Pons (tissue), 1 donor: ENCODE measurements at regions not wholly inside any gene's neighbourhood (a gene's known extent, or its start where the extent isn't known, plus 50 kb on each side); places are given as distances from the start of the nearest gene placed in this dataset.

Source experiments
- DNase-seq: peaks from one replicate; pipeline ENCODE4 v3.0.0-alpha.2; 2016; ENCODE audit warnings: low spot score

DNA sequence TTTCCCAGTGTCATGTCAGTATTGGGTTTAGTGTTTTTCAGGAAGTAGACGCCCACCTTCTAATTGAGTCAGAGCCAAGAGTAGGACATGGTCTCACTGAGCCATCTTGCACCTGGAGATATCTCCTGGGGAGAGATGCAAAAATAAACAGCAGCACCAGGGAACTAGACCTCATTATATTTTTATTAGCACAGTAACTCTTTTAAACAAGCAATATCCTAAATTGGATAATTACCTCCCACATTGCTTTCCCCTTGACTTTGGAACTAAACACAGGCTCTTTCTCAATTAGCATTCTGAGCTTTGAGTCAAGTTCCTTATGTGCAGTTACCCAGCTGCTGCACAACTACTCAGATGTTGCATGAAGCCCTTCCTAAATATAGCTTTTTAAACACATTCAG, 175.4 kb downstream of the IBTK start:
- DNase-seq, result no peak

DNA sequence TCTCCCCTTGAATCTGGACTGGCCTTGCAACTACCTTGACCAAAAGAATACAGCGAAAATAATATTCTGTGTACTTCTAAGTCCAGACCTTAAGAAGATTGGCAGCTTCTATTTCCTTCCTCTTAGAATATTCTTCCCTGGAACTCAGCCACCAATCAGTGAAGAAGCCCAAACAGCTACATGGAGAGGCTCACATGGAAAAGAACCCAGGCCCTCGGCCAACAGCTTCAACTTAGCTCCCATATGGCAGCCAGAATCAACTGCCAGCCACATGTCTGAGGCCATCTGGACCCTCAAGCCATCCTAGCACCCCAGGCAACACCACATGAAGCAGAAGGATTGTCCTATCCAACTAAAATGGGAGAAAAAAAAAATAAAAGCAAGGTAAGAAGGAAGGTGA, 178.8 kb downstream of the IBTK start:
- DNase-seq, result no peak

DNA sequence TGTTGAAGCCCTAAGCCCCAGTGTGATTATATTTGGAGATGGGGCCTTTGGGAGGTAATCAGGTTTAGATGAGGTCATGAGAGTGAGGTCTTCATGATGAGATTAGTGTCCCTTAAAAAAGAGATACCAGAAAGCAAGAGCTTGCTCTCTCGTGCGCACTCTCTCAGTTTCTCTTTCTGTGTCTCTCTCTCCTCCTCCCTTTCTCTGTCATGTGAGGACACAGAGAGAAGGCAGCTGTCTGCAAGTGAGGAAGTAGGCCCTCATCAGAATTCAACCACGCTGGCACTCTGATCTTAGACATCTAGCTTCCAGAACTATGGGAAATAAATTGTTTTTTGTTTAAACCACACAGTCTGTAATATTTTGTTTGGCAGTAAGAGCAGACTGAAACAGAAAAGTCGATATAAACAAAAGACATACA, 180.5 kb downstream of the IBTK start:
- DNase-seq, result peak; percentile 85

DNA sequence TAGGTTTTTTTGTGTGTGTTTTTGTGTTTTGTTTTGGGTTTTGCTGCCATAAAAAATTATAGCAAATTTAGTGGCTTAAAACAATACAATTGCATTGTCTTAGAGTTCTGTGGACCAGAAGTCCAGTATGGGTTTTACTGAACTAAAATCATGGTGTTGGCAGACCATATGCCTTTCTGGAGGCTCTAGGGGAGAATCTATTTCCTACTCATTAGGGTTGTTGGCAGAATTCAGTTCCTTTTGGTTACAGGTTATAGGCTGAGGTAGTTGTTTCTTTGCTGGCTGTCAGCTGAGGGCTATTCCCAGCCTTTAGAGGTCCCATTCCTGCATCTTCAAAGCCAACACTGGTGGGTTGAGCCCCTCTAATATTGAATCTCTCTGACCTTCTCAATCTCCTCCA, 181.3 kb downstream of the IBTK start:
- no peak for DNase-seq

DNA sequence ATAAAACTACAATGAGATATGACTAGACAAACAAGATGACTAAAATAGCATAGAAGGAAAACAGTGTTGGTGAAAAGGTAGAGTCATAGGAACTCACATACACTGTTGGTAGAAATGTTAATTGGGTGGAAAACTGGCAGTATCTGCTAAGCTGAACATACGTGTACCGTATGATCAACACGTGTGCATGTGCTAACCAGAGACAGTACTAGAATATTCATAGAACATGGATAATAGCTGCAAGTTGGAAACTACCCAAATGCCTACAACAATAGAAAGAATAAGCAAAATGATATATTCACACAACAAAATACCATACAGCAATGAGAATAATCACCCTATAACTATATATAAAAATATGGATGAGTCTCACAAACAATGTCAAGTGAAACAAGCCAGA, 184.0 kb downstream of the IBTK start:
- DNase-seq, result no peak

DNA sequence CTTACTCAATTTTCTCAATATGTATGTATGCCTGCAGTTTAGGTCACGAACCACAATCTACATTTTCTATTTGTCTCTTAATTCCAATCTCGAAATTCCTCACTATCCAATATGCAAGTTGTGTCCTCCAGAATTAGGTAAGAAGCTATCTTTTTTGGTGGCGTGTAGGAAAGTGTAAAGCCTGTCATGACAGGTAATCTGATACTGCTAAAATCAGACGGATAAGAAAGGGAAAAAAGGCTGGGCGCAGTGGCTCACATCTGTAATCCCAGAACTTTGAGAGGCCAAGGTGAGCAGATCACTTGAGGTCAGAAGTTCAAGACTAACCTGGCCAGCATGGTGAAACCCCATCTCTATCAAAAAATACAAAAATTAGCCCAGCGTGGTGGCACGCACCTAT, 185.3 kb downstream of the IBTK start:
- no peak for DNase-seq

DNA sequence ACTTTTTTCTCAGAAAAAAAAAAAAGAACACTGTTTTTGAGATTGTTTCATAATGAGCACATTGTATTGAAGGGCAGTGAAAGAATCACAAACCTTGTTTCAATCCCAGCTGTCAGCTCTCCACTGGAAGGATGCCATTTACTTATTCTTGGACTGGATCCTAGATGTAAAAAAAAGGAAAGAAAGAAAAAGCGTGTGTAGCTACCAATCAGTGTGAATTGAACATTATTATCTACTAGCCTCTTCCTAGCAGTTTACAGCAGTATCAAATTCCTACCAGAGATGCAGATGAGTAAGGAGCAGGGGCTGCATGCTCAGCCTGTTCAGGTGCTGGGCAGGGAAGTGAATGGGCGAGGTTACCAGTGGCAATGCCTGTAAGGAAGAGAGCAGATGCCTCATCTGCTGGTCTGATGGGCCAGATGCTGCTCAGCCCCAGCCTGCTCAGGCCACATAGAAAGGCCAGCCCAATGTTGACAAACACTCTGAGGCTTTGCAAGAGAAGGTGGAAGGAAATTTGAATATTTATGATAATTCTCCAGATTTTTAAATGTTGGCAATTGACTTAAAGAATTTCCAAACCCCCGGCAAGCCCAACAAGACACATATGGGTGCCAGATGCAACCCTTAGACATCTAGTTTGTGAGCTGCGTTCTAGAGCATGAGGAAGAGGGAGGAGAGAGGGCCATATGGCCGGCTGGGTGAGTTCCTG, 189.5 kb downstream of the IBTK start:
- peak; percentile 90 for DNase-seq

DNA sequence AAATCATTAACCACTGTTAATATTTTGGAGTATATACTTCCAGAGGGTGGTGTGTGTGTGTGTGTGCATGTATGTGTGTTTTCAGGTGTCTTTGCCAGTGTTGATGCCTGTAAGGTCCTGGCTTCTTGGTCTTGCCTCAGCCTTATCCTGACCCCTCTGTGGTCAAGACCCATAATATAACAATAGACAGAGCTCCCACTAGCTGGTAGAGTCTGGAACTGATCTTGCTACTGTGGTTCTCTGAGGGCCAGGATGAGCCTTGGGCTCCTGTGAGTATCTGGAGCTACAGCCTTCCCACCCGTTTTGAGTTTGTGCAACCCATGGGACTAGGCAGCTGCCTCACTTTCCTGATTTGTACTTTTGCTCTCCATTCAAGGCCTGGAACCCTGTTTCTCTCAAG, 191.0 kb downstream of the IBTK start:
- no peak for DNase-seq

DNA sequence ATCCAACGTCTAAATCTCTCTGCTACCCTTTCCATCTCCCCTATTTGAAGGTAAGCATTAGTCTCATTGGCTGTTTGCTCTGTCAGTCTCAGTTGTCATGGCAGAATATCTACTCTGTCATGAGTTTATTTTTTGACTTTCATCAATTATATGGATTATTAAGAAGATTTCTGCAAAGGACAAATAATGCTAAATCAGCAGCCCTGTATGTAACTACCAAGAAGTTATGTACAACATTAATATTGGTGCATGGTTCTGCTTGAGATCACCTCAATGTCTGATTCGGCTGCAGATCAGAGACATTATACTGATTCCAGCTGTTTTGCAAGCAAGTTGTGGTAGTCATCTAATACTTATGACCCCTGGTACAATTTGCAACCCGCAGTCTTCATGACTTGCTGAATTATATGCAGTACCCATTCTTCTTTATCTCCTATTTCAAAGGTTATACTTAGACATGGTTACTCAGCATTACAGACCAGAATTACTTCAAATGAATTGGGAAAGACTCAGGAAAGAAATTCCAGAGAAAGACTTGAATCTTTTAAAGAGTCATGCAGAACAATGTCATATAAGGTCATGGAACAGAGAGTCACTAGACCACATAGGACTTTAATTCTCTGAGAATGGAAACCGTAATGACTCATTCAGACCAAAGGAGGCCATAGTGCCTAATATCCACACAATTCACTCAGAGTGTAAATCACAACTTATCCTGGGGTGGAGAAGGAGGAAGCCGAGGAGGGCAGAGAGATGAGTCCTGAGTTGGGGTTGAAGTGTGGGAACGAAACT, 201.4 kb downstream of the IBTK start:
- DNase-seq, result no peak

DNA sequence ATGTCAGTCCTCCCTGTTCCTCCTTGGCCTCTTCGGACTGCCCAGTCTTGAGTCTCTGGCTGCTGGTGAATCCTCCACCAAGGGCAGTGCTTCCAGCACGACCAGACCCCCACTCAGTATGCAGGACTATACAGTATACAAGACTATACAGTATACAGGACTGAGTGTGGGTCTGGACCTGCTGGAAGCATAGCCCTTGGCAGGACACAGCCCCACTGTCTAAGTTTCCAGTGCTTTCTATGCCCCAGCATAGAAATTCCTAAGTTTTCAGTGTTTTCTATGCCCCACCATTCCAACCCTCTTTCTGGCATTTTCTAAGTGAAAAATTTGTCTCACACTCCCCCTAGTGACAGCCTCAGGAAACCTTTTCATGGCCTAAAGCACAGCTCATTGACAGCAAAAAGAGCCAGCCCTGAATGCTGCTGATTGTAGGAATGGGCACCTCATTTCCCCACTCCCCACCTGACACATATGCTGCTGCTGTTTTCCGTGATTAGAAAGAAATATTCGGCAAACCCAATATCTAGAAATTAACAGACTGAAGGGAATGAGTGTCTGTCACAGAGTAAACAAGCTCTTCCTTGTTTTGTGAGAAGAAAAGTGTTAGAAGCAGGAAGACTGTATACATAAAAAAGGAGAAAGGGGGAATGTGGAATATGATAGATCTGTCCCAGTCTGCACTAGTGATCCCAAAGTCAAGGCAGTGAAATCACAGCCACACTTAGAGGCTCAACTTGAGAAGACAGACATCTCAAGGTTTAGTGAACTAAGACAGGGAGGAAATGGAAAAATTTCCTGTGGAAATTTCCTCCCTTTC, 206.9 kb downstream of the IBTK start:
- peak; percentile 88 for DNase-seq

DNA sequence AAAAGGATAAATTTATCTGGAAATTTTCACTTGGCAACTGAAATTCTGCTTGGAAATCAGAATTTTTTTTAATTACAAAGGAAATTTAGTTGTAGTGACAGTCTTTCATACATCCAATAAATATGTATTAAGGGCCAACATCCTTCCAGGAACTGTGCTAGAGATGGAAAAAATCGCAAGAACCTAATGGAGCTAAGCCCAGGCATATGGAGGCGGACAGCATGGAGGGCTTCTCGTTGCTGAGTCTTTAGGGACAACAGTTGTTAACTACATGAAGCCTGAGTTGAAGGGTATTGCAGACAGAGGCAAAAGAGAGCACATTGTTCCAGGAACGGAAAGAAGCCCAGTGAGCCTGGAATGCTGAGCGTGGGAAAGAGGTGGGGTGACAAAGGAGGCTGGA, 208.9 kb downstream of the IBTK start:
- no peak for DNase-seq

DNA sequence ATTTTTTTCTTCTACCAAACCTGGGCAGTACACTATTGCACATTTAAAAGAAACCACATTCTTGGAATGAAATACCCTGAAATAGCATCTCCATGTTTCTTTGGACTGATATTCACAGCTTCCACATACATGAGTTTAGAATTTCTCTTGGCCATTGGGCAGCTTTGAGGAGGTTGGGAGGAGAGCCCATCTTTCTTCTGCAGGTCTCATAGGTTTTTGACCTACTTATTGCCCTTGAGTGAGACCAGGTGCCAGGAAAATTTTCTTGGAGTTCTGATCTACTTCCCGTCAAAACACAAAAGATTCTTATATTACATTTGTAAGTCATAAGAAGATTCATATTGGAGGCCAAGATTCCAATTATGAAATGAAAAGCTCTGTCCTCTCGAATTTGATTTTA, 212.0 kb downstream of the IBTK start:
- DNase-seq, result no peak

DNA sequence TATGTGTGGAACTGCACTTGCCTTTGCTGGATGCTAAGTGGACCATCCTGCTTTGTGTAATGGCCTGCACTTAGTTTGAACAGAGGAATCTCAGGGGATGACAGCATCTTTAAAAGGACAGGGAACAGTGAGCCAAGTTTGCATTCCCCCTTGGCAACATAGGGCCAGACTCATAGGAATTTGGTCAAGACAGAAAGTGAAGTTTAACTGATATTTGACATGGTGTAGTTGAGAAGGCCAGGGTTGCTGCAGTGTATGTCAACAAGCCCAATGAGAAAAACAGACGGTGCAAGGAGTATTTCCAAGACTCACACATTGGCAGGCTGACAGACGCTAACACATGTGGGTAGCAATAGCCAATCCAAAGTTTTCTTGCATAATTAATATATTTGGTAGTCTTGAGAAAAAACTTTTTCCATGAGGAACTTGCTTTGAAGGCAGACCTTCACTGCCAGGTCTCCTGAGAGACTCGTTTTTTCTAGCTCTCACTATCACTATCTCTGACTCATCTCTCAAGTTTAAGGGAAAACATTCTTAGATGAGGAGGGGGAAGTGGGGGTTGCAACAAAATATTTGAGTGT, 213.8 kb downstream of the IBTK start:
- no peak for DNase-seq

DNA sequence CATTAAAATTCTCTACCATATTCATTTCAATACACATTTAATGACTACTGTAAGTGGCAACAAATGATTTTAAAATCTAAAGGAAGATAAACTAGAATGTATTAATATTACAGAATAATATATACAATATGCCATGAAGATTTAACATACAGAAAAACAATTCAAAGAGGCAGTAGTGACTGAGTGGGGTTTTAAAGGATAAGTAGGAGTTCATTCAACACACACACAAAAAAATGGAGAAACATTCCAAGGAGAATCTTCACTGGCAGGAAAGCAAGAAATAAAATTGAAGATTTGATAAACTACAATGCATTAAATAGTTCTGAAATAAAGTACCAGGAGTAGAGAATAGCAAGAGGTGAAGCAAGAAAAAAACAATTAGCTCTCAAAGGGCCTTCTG, 215.1 kb downstream of the IBTK start:
- DNase-seq, result no peak

DNA sequence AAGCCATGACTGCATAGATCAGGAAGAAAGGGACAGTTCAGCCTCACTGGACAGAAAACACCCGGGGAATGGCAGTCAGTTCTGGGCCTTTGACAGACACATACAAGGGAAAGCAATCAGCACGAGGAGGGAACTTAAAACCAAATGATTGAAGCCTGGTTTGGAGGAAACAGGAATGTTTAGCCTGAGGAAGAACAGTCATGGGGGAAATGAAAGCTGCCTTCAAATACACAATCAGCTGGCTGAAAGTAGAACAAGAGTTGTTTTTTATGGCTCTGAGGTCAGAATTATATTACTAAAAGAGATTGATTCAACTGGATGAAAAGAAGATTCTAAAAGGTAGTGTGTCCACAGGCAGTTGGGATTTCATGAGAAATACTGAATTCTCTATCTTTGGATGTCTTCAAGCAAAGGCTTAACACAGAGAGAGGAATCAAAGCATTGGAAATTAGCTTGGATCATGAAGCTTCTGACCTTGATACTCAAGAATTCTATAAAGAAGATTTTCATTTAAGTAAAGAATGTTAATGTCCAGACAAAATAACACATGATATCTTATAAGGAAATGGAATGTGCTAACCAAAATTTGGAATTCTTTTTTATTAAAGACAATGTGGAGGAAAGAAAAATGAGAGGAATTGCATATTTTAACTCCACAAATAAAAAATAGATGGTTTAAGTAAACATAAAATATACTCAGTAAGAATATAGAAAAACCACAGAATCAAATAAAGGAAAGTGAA, 216.6 kb downstream of the IBTK start:
- peak; percentile 51 for DNase-seq

DNA sequence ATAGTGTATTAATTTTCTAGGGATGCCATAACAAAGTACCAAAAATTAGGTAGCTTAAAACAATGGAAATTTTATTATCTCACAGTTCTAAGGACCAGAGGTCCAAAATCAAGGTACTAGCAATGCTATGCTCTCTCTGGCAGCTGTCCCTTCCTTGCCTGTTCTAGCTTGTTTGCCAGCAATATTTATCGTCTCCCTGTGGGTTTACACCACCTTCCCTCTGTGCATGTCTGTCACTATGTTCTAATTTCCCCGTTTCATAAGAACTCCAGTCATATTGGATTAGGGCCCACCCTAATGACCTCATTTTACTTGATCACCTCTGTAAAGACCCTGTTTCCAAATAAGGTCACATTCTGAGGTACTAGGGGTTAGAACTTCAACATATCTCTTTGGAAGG, 217.2 kb downstream of the IBTK start:
- DNase-seq, result no peak

DNA sequence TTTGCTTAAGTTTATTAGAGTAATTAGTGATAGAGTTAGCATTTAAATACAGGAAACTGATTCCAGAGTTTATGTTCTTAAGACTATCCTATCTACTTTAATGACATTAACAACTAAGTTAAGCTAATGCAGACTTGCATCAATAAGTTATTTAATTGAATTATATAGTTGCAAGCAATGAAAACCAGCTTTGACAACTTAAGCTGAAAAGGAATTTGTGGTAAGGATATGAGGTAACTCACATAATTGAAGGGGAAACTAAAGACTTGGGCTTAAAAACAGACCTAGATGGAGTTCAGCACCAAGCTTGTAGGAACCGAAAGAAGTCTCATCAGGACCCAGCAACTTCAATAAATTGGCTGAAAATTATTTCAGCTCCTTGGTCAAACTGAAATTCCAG, 222.3 kb downstream of the IBTK start:
- DNase-seq, result no peak

DNA sequence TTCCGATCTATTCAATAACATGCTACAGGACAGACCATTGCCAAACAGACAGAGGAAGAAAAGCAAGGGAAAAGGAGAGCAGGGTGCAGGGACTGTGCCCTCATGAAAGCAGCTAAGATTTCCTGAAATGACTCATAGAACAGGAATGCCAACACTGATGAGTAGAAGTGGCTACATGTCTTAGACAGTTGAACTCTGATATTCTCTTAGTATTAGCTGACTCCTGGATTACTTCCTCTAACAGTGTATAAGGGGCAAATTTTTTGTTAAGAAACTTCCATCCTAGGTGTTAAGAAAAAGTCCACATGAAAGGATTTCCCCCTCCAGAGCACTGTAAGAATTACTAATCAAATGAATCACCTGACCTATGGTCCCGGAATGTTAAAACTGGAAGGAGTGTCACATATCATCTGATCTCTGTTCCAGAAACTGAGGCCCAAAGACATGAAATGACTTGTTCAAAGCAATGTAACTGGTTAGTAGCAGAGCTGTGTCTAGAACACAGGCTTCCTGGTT, 224.9 kb downstream of the IBTK start:
- no peak for DNase-seq

DNA sequence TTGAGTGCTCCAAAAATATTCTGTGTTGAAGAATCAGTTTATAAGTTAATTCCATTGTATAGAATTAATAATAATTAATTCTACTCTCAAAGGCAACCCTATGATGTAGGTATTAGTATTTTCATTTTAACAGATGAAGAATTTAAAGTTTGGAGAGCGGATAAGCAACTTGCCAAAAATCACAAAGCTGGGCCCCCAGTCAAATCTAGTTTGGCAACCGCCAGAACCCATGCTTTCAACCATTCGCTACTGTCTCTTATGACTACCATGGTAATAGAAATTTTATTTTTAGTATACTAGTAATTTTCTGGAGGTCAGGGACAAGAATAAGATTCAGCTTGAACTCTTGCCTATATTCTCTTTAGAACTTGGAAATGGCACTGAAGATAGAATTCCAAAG, 229.8 kb downstream of the IBTK start:
- DNase-seq, result no peak

DNA sequence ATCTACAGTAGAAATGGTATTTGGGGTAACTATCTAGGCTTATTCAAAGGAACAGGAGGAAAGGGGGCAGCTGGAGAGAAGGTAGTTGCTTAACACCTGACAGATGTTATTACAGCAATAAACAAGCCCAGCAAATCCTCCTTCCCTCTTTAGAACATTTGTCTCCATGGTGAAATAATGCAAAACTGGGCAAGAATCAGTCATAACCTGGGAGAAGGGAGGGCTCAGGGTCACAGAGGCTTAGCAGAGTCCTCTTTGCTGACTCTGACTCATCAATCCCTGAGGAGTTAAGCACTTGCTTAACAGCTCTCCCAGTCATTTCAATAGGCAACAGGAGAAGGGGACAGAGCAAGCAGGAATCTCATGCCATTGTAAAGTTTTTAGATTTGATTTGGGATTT, 230.3 kb downstream of the IBTK start:
- DNase-seq, result no peak

DNA sequence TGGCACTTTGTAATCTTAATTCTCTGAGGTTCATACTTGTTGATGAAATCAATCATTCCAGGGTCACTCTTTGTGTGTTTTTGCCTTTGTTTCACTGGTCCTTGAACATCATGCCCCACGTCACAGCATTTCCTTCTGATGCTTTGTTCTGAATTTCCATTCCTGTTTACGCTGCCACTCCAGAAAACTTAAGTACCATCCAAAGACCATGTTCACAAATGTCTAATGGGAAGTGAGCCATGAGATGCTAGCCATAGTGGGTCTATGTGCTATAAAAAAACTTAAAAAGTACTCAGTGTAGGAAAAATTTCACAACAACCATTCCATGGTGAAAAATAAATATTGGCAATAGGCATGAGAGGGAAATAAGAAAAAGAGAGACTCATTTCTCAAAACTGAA, 232.0 kb downstream of the IBTK start:
- DNase-seq, result no peak

DNA sequence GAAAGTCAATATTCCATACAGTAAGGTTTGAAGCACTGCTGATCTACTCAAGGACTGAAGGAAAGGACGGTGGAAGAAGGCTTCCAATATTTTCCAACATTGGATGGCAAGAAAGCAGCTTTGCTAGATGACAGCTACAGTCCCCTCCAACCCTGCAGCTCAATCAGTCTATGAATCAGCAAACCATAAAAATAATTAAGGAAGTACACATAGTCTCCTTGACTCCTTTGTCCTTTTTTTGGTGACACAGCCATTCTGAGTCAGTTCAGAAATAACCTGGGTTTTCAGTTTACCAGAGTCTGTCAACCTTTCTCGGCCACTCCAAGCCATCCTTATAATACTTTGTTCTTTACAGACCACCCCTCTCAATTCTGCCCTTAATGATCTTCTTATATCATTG, 232.5 kb downstream of the IBTK start:
- no peak for DNase-seq
